ENCODE measurements at regions not wholly inside any gene's neighbourhood (a gene's known extent, or its start where the extent isn't known, plus 50 kb on each side); places are given as distances from the start of the nearest gene placed in this dataset.

DNA sequence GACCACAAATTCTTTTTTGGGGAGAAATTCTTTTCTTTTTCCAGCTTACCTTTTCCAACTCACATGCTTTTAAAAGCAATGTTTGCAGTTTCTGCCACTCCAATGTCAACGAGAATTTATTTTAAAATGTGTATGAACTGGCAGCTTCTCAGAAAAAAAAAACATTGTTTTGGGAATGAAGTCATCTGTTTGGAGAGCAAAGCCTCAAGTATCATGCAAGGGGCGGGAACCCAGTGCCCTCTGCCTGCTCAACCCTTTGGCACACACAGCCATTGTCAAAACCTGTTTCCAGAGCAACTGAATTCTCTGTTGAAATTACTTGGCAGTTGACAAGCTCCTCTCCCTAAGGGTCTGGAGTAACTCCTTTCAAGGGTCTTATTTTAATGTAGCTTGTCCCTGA is 128.5 kb downstream of the QPCT start:
- DNase-seq = no peak

DNA sequence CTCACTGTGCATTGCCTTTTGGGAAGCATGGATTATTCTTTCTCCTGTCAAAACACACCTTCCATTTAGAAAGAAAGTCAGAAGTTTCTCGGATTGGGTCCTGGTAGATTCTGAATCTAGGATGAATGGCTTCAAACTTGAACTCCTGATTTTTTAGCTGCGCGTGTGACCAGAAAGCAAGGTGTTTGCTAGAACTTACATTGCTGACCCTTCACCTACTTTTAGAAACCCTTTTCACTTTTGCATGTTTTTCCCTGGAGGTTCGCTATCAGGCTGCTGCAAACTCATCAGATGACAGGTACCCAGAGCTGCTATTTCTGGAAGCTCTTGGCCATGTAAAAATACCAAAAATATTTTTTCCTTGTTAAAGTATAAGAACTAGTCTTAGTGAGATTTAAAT is 132.0 kb downstream of the QPCT start:
- DNase-seq = no peak

GRCh38 chr2:37477921-37478320 is 133.5 kb downstream of the QPCT start:
- DNase-seq = no peak

DNA sequence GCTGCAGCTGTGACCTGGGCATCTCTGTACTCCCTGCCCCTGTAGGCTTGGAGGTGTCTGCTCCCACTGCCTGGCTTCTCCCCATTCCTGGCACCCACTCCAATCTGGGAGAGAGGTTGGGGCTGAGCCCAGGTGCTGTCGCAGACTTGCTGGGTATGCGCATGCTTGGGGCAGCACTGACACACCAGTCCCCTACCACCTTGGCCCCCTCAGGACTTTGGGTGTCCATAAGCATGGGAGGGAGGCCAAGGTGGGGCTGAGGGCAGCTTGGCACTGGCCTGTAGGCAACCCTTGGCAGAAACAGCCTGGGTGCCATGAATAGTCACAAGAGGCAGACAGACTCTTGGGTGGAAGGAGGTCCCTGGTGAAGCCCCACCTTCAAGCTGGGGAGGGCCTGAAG is 136.8 kb downstream of the QPCT start:
- no peak for DNase-seq

GRCh38 chr2:37489041-37489456 is 144.6 kb downstream of the QPCT start:
- no peak for DNase-seq

GRCh38 chr2:37489536-37489935 is 145.1 kb downstream of the QPCT start:
- no peak for DNase-seq

DNA sequence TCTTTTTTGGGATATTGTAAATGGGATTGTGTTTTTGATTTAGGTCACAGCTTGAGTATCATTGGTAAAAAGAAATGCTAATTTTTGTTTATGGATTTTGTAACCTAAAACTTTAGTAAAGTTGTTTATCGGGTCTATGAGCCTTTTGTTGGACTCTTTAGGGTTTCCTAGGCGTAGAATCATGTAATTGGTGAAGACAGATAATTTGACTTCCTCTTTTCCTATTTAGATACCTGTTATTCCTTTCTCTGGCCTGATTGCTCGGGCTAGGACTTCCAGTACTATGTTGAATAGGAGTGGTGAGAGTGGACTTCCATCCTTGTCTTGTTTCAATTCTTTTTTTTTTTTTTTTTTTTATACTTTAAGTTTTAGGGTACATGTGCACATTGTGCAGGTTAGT is 149.0 kb downstream of the QPCT start:
- no peak for DNase-seq

DNA sequence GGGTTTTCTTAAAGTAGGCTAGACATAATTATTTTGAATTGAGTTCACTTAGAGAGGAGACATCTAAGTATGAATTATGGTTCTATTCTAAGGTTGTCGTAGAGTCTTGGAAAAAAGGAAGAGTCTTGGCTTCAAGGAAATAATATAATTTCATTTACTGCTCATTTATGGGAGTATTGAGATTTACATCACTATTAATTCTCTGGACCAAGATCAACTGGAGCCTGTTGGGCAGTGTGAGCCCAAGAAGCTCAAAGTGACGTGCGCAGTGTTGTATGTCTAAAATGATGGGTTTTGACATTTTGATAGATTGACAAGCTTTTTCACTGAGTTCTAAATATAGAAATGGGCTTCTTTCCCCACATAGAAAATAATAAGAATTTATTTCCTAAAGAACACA is 154.7 kb downstream of the QPCT start:
- DNase-seq = no peak

DNA sequence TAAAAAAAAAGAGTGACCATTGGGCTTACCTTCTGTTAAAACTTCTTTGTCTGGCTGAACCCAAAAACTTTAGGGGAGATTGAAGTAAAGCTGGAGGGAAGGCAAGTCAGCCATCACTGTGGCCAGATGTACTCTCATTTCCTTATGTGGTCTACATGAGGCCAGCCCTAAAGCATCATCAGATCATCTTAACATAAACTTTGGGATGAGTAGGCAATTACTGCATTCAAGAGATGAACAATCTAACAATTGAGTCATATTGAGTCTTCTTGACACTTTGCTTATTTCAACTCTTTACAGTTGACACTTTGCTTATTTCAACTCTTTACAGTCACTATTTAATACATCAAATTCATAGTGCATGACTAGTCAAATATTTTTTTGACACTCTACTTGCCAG is 155.6 kb downstream of the QPCT start:
- no peak for DNase-seq

GRCh38 chr2:37501113-37501512 is 156.7 kb downstream of the QPCT start:
- DNase-seq = no peak

DNA sequence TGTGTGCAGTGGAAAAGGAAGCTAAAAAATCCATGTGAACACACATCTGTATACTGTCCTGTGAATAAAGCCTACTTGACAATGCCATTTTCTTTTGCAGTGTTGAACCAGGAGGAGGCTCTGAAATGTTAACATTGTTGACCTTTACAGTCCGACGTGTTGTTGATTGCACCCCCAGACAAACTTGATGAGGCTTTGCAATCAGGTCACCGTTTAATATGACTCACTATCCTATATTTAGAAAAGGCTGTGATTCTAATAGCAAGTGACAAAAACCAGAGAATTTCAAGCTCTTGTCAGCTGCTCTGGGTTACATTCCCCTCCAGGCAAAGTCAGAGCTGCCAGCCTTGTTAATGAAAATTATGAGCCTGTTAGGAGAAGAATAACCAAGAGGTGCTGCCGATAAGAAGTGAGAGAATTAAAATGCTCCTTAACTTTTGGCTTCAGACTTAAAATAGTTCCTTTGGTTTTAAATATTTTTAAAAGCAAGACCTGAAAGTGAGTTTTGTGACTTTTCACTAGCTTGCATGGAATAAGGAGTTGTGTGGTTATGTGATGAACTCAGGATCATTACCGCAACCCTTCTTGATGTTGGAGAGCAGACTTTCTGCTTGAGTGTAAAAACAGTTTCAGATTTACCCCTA is 162.1 kb downstream of the QPCT start:
- DNase-seq = no peak

GRCh38 chr2:37507051-37507410 is 162.6 kb downstream of the QPCT start:
- no peak for DNase-seq

GRCh38 chr2:37507703-37508102 is 163.3 kb downstream of the QPCT start:
- no peak for DNase-seq

DNA sequence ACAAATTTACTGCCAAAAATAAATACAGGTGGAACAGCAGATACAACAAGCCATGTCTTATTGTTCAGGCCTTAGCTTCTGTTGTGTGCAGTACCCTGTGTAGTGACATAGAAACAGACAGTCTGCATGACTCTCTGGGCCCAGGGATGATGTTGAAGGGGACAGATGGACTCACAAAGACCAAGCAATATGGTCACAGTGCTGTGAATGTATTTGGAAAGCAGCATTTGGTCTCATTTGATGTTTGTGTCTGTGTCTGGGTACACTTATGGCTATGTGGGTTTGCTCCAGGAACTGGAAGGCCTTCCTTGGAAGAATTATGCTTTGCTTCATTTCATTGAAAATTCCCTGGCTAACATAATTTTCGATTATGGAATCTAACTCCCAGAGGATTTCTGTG is 158.5 kb downstream of the CDC42EP3 start:
- DNase-seq = no peak

- no peak for DNase-seq
These were observed 147.6 kb downstream of the CDC42EP3 start for GRCh38 chr2:37523814-37524362.

DNA sequence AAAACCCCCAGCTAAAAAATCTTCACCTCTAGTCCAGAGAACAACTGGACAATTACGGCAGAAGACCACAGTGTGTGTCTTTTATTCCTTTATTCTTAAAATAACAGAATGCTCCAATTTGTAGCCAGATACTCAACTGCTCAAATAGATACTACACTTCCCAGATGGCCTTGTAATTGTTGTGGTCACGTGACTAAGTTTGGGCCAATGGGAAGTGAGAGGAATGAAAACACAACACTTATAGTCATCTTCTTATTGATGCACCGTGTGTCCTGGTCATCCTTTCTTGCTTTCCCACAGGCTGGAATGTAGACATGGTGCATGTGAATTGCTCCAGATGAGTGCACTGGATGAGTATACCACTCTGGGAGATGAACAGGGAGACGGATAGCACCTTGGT is 145.1 kb downstream of the CDC42EP3 start:
- DNase-seq = no peak

- DNase-seq = no peak
These were observed 144.6 kb downstream of the CDC42EP3 start for GRCh38 chr2:37526856-37527255.

DNA sequence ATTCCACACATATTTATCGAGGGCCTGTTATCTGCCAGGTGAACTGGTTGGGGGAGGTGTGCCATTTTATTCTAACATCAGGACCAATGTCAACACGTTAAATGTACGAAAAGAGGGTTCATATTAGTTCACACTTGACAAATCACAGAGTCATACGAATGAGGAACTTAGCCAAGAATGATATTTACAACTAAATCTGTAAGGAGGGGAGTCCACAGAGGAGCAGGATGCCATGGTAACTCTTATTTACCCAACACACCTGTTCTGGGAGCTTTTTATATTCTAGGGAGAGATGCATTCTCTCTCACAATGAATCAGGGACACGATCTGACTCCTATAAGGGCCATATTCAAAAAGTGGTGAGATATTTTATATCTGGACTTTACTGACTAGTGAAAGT is 144.1 kb downstream of the CDC42EP3 start:
- DNase-seq = no peak

- DNase-seq = no peak
These were observed 141.5 kb downstream of the CDC42EP3 start for GRCh38 chr2:37529830-37530415.

DNA sequence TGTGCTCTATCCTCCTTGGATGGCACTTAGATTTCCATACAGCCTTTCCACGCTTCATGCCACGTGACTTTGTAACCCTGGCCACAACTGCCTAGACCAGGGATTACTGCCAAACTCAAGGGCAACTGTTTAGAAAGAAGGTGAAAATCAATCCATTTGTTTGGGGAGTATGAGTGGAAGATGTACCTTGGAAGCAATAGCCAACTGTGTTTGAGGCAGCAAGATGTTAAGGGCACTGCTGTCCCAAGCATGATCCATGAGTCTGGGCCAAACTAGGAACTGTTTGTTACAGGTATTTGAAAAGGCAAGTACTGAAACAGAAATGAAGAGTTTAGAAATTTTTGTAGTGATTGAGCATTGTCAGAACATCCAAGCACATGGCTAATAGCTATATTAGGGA is 138.9 kb downstream of the CDC42EP3 start:
- no peak for DNase-seq

DNA sequence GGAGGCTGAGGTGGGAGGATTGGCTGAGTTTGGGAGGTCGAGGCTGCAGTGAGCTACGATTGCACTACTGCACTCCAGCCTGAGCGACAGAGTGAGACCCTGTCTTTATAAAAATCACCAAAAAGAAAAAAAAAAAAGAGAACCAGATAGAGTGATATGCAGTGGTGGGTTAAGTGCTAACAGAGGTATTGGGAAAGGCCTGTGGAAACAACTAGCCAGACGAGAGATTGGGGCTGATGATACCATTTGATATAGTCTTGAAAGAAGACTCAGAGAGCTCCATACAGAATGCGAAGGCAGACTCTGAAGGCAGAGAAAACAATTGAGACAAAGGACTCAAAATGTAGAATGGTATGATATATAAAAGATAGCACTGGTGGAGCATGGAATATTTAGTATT is 134.1 kb downstream of the CDC42EP3 start:
- no peak for DNase-seq

DNA sequence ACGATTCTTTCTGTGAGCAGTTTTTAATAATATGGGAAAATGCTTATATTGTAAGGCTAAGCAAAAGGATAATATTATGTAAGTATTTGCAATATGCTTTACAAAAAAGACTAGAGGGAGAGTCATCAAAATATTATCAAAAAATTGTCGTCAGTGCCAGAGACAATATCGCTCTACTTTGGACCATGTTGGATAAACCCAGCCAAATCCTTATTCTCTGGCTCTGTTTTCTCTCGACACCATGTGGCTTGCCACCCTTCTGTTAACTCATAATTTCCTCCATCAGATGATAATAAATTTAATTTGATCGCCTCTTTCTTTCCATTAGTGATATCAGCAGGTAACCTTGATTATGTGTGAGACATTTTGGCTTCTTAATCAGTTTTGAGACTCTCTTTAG is 129.9 kb downstream of the CDC42EP3 start:
- DNase-seq = no peak

GRCh38 chr2:37543999-37544557 is 127.4 kb downstream of the CDC42EP3 start:
- no peak for DNase-seq

GRCh38 chr2:37544591-37545031 is 126.8 kb downstream of the CDC42EP3 start:
- no peak for DNase-seq

DNA sequence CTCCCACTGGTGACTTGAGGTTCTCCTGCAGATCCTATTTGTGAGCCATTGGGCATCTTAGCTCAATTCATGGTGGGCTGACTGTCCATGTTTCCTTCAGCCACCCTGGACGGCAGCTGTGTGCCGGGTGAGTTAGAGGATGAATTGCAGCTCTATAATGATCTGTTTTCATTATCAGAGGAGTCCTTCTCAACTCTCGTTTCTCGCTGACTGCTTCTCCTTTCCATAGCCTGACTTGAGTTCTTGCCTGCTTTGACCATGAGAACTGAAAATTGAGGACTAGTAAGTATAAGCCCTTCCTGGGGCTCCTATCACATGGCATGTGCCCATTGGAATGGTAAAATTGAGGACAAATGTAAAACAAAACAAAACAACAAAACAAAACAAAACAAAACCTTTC is 121.8 kb downstream of the CDC42EP3 start:
- DNase-seq = no peak

Data from activated CD4-positive, alpha-beta T cell treated with anti-CD3 and anti-CD28 coated beads, Interleukin-2, amount 50 U/mL, for 4 hours (primary cell).